AG09309 (cell line): ENCODE measurements at regions not wholly inside any gene's neighbourhood (a gene's known extent, or its start where the extent isn't known, plus 50 kb on each side); places are given as distances from the start of the nearest gene placed in this dataset.

Source experiments
- DNase-seq: peaks from one replicate; pipeline ENCODE4 v3.0.0-alpha.2; 2010; ENCODE audit warnings: low read depth
- H3K4me3 ChIP-seq: 2 replicates; pipeline ENCODE4 v1.5.1; 2011; ENCODE audit warnings: mild to moderate bottlenecking, low read depth, low read length, moderate library complexity; ENCODE audit not compliant: control insufficient read depth
- CTCF ChIP-seq: IDR thresholded peaks from 2 replicates; pipeline ENCODE4 v1.5.1; 2011; ENCODE audit warnings: mild to moderate bottlenecking, low read depth, low read length, inconsistent platforms; ENCODE audit not compliant: insufficient read depth, control insufficient read depth; ENCODE audit errors: missing control alignments

- TF ChIP-seq CTCF = no peak
- DNase-seq = peak; percentile 39
- H3K4me3 ChIP-seq = no peak overlapping the region
These were observed 939.8 kb downstream of the GLUD2 start for GRCh38 chrX:121987163-121987562.

- no peak for DNase-seq
- no peak overlapping the region for H3K4me3 ChIP-seq
- no peak for TF ChIP-seq CTCF
These were observed 940.4 kb downstream of the GLUD2 start for GRCh38 chrX:121987835-121988234.

- no peak for TF ChIP-seq CTCF
- no peak overlapping the region for H3K4me3 ChIP-seq
- DNase-seq = no peak
These were observed 956.7 kb downstream of the GLUD2 start for GRCh38 chrX:122004127-122004526.

- no peak for DNase-seq
- H3K4me3 ChIP-seq = no peak overlapping the region
- TF ChIP-seq CTCF = no peak
These were observed 979.3 kb downstream of the GLUD2 start for GRCh38 chrX:122026665-122027064.

- no peak overlapping the region for H3K4me3 ChIP-seq
- DNase-seq = no peak
- no peak for TF ChIP-seq CTCF
These were observed 998.8 kb downstream of the GLUD2 start for GRCh38 chrX:122046226-122046625.

GRCh38 chrX:122046815-122047214 lies 999.4 kb downstream of the GLUD2 start:
- TF ChIP-seq CTCF = no peak
- no peak overlapping the region for H3K4me3 ChIP-seq

GRCh38 chrX:122047261-122047660 lies 999.9 kb downstream of the GLUD2 start:
- no peak overlapping the region for H3K4me3 ChIP-seq
- TF ChIP-seq CTCF = no peak
- DNase-seq = no peak

More at GRCh38 chrX:122046815-122047214, 999.4 kb downstream of the GLUD2 start:
- no peak for DNase-seq
